HG03378 (cell line): ENCODE measurements at regions not wholly inside any gene's neighbourhood (a gene's known extent, or its start where the extent isn't known, plus 50 kb on each side); places are given as distances from the start of the nearest gene placed in this dataset.
"Not testable (repeated sequence)": the region's sequence is repeated elsewhere in the genome, so short reads cannot be mapped to it uniquely, and the experiment has no call there.

Experiments used
- ATAC-seq: cut with Tn5 transposase; IDR thresholded peaks from one replicate; pipeline ENCODE4 v1.9.1; 2021; ENCODE audit warnings: mild to moderate bottlenecking, moderate library complexity; ENCODE audit not compliant: unreplicated experiment

DNA sequence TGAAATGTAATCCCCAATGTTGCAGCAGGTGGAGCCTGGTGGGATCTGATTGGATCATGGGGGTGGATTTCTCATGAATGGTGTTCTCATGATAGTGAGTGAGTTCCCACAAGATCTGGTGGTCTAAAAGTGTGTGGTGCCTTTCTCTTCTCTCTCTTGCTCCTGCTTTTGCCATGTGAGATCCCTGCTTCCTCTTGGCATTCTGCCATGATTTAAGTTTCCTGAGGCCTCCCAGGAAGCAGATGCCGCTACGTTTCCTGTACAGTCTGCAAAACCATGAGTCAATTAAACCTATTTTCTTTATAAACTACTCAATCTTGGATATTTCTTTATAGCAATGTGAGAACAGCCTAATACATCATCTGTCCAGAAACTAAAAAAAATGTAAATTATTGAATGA, 298.3 kb downstream of the MEX3B start:
- no peak for ATAC-seq

DNA sequence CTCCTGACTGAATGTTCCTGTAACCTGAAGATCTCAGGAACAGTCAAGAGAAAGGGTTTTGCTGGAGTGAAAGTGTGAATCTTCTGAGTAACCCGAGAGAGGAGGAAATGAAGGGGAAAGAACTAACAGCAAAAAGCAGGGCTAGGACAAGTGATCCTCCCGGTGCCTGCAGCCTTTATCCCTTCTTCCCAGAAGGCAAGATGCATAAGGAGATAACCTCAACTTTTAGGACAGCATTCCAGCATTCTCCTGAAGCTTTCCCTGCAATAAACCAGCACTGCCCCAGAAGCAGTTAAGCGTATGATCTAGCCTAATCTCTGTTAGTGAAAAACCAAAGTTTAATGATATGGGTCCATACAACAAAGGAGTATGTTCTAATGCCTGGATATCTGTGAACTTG, 298.8 kb downstream of the MEX3B start:
- no peak for ATAC-seq

GRCh38 chr15:81744364-81744763, 301.5 kb downstream of the MEX3B start:
- ATAC-seq = no peak

GRCh38 chr15:81740416-81740815, 305.4 kb downstream of the MEX3B start:
- no peak for ATAC-seq

GRCh38 chr15:81729340-81729739, 316.5 kb downstream of the MEX3B start:
- no peak for ATAC-seq

DNA sequence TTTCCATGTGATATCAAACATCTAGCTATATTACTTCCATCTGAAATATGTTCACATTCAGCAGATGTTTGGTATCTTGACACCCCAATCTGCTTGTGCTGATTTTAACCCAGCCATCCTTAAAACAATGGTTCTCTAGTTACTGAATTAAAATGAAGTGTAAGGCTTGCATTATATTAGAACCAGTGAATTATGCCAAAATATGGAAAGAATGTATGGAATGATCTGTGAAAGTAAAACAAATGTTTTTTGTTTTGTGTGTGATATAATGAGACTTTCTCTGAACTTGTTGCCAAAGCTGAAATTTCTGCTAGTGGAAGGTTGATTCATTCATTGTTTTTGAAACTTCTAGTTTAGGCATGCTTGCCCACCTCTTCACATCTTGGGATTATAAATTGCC, 317.1 kb downstream of the MEX3B start:
- no peak for ATAC-seq

DNA sequence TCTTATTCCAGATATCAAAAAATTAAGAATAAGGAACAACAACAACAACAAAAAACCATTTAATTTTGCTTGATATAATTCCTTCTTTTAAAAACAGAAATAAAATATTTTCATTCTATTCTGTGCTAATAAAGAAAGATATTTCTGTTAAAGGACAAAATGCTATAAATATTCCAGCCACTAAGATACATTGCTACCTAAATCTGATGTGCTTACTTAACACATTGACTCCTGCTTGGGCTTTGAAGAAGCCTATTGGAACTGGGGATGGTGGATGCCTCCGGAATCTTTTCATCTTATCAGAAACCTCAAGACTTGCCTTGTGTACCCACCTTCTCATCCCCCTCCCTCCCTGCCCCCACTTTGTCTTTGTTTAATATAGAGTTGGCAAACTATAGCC, 320.2 kb downstream of the MEX3B start:
- ATAC-seq = no peak

GRCh38 chr15:81724536-81724935, 321.3 kb downstream of the MEX3B start:
- no peak for ATAC-seq

GRCh38 chr15:81723701-81724100, 322.1 kb downstream of the MEX3B start:
- no peak for ATAC-seq

GRCh38 chr15:81723113-81723651, 322.6 kb downstream of the MEX3B start:
- ATAC-seq = no peak

GRCh38 chr15:81716468-81716867, 329.4 kb downstream of the MEX3B start:
- not testable (repeated sequence) for ATAC-seq

GRCh38 chr15:81710328-81710727, 335.5 kb downstream of the MEX3B start:
- no peak for ATAC-seq

DNA sequence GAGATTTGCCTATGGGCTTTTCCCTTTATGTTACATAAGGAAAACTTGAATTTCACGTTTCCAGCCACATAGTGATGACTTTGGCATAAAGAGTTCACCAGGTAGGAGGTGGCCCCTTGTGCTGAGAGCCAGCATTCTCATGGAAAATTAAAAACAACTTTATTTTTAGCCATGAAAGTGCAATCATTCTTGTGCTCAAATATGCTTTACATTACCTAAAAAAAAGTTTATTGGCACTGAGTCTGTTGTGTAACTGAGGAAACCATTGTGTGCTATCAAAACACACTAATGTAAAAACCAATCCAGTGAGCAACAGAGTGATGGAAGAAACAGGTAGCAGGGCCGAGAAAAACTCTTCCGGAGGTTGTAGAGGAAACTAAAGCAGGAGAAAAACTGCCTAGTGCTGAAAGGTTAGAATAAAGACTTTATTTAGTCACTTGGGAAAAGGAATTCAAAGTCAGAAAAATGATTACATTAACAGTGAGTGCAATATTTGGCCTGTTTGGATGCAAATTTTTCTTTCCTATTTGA, 332.9 kb upstream of the TMC3 start:
- ATAC-seq = not testable (repeated sequence)

DNA sequence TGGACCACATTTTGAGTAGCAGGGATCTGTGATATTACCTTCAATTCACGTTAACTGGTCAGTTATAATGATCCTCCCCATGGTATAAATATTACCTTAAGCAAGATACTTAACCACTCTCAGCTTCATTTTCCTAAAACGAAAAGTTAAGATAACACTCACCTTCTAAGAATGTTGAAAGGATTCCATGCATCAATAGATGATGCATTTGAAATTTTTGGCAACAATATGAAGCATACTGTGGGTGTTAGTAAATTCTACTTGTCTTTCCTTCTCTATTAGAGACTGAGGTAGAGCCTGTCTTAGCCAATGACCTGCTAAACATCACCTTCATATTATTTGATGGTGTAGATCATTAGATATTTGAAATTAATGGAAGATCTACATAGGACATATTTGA, 331.7 kb upstream of the TMC3 start:
- not testable (repeated sequence) for ATAC-seq

- no peak for ATAC-seq
Measured at GRCh38 chr15:81686021-81686420, 312.0 kb upstream of the TMC3 start.

- ATAC-seq = no peak
Measured at GRCh38 chr15:81685237-81685636, 311.2 kb upstream of the TMC3 start.

GRCh38 chr15:81680829-81681228, 306.8 kb upstream of the TMC3 start:
- ATAC-seq = no peak

GRCh38 chr15:81666839-81667238, 292.8 kb upstream of the TMC3 start:
- no peak for ATAC-seq

DNA sequence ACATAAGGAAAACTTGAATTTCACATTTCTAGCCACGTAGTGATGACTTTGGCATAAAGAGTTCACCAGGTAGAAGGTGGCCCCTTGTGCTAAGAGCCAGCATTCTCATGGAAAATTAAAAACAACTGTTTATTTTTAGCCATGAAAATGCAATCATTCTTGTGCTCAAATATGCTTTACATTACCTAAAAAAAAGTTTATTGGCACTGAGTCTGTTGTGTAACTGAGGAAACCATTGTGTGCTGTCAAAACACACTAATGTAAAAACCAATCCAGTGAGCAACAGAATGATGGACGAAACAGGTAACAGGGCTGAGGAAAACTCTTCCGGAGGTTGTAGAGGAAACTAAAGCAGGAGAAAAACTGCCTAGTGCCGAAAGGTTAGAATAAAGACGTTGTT, 287.0 kb upstream of the TMC3 start:
- ATAC-seq = no peak

DNA sequence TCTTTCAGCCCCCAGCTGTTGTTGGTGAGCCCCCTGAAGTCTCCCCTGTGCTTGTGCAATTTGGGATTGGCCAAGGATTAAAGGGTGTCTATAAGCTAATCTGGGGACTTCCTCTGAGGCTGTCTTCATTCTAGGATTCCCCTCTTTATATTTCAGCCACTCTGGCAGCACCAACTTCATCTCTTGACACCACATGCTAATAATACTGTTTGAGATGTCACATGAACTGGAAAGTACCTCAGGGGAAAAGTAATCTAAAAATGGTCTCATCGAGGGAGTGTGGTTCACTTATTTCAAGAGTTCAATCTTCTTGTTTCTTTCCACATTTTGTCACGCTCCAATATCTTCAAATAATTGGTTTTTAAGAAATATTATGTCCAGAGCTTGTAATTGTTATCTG, 279.2 kb upstream of the TMC3 start:
- no peak for ATAC-seq

DNA sequence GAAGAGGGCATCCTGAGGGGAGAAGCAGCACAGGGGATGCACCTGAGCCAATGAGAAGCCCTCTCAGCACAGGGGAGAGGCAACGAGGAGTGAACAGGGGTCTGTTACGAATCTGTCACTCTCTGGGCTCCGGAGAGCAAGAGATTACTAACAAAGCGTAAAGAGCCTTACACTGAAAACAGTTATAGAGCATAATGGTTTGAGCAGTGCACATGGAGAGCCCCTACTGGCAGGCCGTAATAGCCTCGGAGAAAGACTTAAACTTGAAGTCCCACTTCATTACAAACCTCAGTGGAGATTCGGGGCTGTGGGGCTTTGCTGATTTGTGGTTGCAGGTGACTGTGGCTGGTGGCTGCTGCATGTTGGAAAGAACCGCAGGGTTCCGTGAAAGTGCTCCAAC, 271.5 kb upstream of the TMC3 start:
- no peak for ATAC-seq

GRCh38 chr15:81643771-81644170, 269.8 kb upstream of the TMC3 start:
- no peak for ATAC-seq

- no peak for ATAC-seq
Measured at GRCh38 chr15:81642451-81642990, 268.5 kb upstream of the TMC3 start.
